ENCODE measurements at regions not wholly inside any gene's neighbourhood (a gene's known extent, or its start where the extent isn't known, plus 50 kb on each side); places are given as distances from the start of the nearest gene placed in this dataset.

- DNase-seq (ENCODE audit: low read depth): no peak
- in situ Hi-C loops (cut with HindIII; ENCODE audit: low pct_unique_long_range_greater_than_20kb, low sequenced_read_pairs): no loop called here
These were observed 80.7 kb downstream of the NDUFS5 start for GRCh38 chr1:39106801-39107327.

- no peak for DNase-seq (ENCODE audit: low read depth)
- in situ Hi-C loops (cut with HindIII; ENCODE audit: low pct_unique_long_range_greater_than_20kb, low sequenced_read_pairs): no loop called here
These were observed 81.5 kb downstream of the NDUFS5 start for GRCh38 chr1:39107341-39108290.

- in situ Hi-C loops (cut with HindIII; ENCODE audit: low pct_unique_long_range_greater_than_20kb, low sequenced_read_pairs): no loop called here
- no peak for DNase-seq (ENCODE audit: low read depth)
These were observed 83.5 kb downstream of the NDUFS5 start for GRCh38 chr1:39109644-39110043.

- in situ Hi-C loops (cut with HindIII; ENCODE audit: low pct_unique_long_range_greater_than_20kb, low sequenced_read_pairs): no loop called here
- DNase-seq (ENCODE audit: low read depth): no peak
These were observed 84.2 kb downstream of the NDUFS5 start for GRCh38 chr1:39110325-39110851.

- in situ Hi-C loops (cut with HindIII; ENCODE audit: low pct_unique_long_range_greater_than_20kb, low sequenced_read_pairs): no loop called here
- no peak for DNase-seq (ENCODE audit: low read depth)
These were observed 84.7 kb downstream of the NDUFS5 start for GRCh38 chr1:39110882-39111281.

- in situ Hi-C loops (cut with HindIII; ENCODE audit: low pct_unique_long_range_greater_than_20kb, low sequenced_read_pairs): no loop called here
- DNase-seq (ENCODE audit: low read depth): no peak
These were observed 87.1 kb downstream of the NDUFS5 start for GRCh38 chr1:39113109-39113743.

GRCh38 chr1:39115271-39116110, 89.0 kb upstream of the MACF1 start:
- in situ Hi-C loops (cut with HindIII; ENCODE audit: low pct_unique_long_range_greater_than_20kb, low sequenced_read_pairs): no loop called here
- no peak for DNase-seq (ENCODE audit: low read depth)

GRCh38 chr1:39116116-39116607, 88.3 kb upstream of the MACF1 start:
- no peak for DNase-seq (ENCODE audit: low read depth)
- in situ Hi-C loops (cut with HindIII; ENCODE audit: low pct_unique_long_range_greater_than_20kb, low sequenced_read_pairs): no loop called here

- in situ Hi-C loops (cut with HindIII; ENCODE audit: low pct_unique_long_range_greater_than_20kb, low sequenced_read_pairs): no loop called here
- DNase-seq (ENCODE audit: low read depth): no peak
These were observed 87.4 kb upstream of the MACF1 start for GRCh38 chr1:39116860-39117728.

GRCh38 chr1:39117899-39118450, 86.5 kb upstream of the MACF1 start:
- no peak for DNase-seq (ENCODE audit: low read depth)
- in situ Hi-C loops (cut with HindIII; ENCODE audit: low pct_unique_long_range_greater_than_20kb, low sequenced_read_pairs): no loop called here

- no peak for DNase-seq (ENCODE audit: low read depth)
- in situ Hi-C loops (cut with HindIII; ENCODE audit: low pct_unique_long_range_greater_than_20kb, low sequenced_read_pairs): no loop called here
These were observed 82.4 kb upstream of the MACF1 start for GRCh38 chr1:39122056-39122455.

- in situ Hi-C loops (cut with HindIII; ENCODE audit: low pct_unique_long_range_greater_than_20kb, low sequenced_read_pairs): no loop called here
- no peak for DNase-seq (ENCODE audit: low read depth)
These were observed 80.2 kb upstream of the MACF1 start for GRCh38 chr1:39124282-39124681.

- in situ Hi-C loops (cut with HindIII; ENCODE audit: low pct_unique_long_range_greater_than_20kb, low sequenced_read_pairs): no loop called here
- DNase-seq (ENCODE audit: low read depth): peak; percentile 89
These were observed 77.0 kb upstream of the MACF1 start for GRCh38 chr1:39127513-39127912.

GRCh38 chr1:39128126-39128525, 76.4 kb upstream of the MACF1 start:
- DNase-seq (ENCODE audit: low read depth): no peak
- in situ Hi-C loops (cut with HindIII; ENCODE audit: low pct_unique_long_range_greater_than_20kb, low sequenced_read_pairs): no loop called here

- DNase-seq (ENCODE audit: low read depth): no peak
- in situ Hi-C loops (cut with HindIII; ENCODE audit: low pct_unique_long_range_greater_than_20kb, low sequenced_read_pairs): no loop called here
These were observed 75.5 kb upstream of the MACF1 start for GRCh38 chr1:39128959-39129358.

GRCh38 chr1:39129514-39129913, 75.0 kb upstream of the MACF1 start:
- in situ Hi-C loops (cut with HindIII; ENCODE audit: low pct_unique_long_range_greater_than_20kb, low sequenced_read_pairs): no loop called here
- DNase-seq (ENCODE audit: low read depth): no peak

GRCh38 chr1:39130325-39130724, 74.2 kb upstream of the MACF1 start:
- in situ Hi-C loops (cut with HindIII; ENCODE audit: low pct_unique_long_range_greater_than_20kb, low sequenced_read_pairs): no loop called here
- no peak for DNase-seq (ENCODE audit: low read depth)

Measured in Caki2 (cell line).